HG03135 (cell line): ENCODE measurements at regions not wholly inside any gene's neighbourhood (a gene's known extent, or its start where the extent isn't known, plus 50 kb on each side); places are given as distances from the start of the nearest gene placed in this dataset.
"Not testable (repeated sequence)": the region's sequence is repeated elsewhere in the genome, so short reads cannot be mapped to it uniquely, and the experiment has no call there.

Experiments
- ATAC-seq: cut with Tn5 transposase; IDR thresholded peaks from one replicate; pipeline ENCODE4 v1.9.1; 2021; ENCODE audit warnings: mild to moderate bottlenecking, moderate library complexity; ENCODE audit not compliant: unreplicated experiment

- not testable (repeated sequence) for ATAC-seq
These were observed 64.0 kb upstream of the PLEKHM1 start for GRCh38 chr17:45554479-45554878.

DNA sequence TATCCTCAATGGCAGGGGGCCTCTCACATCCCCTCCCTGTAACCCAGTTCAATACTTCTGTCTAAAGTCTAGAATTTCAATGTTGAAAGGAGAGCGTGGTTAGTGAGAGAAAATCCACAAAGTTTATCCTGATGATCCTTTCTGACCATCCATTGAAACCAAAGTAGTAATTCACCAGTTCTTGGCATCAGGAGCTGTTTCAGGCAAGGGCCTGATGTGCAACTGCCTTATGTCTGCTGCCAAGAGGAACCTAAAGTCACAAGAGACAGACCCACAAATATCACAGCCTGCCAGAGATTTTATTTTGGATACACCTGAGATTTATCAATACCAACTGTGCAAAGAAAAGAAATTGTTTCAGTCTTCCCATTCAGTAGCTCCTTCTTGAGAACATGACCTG is 68.3 kb upstream of the PLEKHM1 start:
- not testable (repeated sequence) for ATAC-seq

DNA sequence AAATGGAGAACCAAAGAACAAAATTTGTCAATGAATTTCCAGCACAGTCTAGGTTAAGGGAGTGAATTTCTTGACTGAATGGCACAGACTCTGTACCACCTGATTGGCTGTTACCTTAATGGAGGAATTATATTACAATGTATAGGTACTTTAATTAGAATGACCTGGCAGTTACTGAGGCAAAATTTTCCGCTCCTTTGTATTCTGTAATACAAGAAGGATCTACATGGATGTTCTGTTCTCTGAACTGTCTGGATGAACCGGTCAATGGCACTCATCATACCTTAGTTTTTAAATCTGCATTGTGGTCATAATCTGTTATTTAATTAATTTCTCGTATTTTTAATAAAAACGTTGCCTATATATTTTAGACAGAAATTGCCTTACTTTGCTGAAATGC is 72.3 kb upstream of the PLEKHM1 start:
- ATAC-seq, result not testable (repeated sequence)

DNA sequence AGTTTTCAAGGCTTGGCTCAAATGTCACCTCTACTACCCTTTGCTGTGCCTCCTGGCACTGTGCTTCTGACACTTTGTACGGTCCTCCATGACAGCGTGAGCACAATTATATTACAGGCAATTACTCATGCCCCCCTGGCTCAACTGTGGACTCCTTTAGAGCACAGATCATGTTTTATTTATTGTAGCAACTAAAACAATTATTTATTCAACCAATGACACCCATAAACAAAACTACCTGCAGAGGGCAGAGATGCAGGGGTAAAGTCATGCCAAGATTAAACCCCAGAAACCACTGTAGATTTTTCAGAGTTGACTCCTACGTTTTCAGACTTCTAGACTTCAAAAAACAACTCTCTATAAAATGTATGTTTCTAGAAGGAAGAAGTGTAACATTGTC is 72.8 kb upstream of the PLEKHM1 start:
- ATAC-seq, result not testable (repeated sequence)

DNA sequence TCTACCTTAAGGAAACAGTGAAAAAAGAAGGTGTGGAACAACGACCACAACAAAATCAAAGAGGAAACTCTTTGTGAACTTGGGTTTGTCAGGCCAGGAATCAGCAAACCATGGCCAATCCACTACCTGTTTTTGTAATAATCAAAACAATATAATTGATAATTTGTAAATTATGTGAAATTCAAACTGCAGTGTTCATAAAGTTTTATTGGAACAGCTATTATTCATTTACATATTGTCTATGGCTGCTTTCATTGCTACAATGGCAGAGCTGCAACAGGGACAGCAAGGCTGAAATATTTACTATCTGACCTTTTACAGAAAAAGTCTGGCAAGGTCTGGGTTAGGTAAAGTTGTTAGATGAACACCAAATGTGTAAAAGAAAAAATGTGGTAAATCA is 77.8 kb upstream of the PLEKHM1 start:
- not testable (repeated sequence) for ATAC-seq

DNA sequence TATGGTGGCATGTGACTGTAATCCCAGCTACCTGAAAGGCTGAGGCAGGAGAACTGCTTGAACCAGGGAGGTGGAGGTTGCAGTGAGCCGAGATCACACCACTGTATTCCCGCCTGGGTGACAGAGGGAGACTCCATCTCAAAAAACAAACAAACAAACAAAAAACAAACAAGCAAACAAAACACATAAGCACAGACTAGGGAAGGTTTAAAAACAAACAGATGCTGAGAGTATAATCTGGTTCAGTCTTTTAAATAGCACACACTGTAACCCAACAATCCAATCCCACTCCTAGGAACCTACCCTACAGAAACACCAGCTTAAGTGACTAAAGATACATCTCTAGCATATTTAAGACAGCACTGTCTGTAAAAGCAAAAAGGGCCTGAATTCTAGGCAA is 82.8 kb upstream of the PLEKHM1 start:
- ATAC-seq, result not testable (repeated sequence)

GRCh38 chr17:45573924-45574770 is 83.6 kb upstream of the PLEKHM1 start:
- no peak for ATAC-seq

DNA sequence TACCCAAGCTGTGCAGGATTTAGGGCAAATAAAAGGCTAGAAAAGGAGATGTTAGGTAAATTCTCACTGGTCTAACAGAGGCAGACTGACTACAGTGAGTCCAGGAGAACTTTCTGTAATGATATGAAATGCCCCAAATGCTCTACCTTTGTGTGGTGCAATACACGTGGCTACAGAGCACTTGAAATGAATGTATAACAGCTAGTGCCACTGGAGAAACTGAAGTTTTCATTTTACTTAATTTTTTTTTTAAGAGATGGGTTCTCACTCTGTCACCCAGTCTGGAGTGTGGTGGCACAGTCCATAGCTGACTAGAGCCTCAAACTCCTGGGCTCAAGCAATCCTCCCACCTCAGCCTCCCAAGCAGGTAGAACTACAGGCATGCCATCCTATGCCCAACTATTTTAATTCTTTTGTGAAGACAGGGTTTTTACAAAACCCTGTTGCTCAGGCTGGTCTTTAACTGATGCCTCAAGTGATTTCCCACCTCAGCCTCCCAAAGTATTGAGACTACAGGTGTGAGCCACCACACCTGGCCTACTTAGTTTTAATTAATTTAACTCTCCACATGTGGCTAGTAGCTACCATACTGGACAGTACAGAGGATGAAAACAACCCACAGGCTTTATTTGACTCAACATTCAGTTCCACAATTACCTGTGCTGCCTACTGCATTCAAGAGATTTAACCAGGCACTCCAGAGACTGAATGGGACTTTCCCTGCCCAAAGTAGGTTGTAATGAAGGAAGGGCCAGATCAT is 84.8 kb upstream of the PLEKHM1 start:
- ATAC-seq, result no peak

DNA sequence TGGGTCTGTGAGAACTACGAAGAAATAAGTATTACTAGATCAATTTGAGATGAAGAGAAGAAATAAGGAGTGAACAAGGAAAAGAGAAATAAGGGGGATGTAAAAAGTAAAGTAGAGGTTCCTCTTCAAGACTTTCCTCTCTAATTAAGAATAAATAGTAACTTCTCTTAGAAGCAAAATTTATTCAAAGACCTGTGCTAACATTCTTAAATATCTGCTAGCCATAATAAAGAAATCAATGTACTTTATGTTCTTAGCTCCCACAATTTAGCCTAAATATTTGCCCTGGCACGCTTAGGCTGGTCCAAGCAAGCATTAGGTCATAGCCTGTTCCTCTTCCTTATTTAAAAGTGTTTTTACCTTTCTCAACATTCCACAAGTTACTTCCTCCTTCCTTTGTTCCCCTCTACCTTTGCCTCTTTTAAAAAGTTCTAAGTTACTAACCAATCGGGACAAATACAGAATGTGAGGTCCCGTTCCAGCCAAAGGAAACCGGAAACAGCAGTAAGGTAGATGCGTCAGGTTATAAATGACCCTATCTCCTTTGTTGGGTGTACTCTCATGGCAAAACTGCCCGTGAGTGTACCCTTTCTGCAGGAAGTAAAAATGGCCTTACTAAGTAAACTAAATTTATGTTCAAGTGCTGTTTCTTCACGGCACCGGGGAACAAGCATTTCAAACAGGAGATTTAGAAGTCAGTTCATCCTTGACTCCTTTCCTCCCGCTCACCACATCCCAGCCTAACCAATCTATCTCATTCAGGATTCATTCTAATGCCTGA is 86.2 kb upstream of the PLEKHM1 start:
- ATAC-seq, result not testable (repeated sequence)

DNA sequence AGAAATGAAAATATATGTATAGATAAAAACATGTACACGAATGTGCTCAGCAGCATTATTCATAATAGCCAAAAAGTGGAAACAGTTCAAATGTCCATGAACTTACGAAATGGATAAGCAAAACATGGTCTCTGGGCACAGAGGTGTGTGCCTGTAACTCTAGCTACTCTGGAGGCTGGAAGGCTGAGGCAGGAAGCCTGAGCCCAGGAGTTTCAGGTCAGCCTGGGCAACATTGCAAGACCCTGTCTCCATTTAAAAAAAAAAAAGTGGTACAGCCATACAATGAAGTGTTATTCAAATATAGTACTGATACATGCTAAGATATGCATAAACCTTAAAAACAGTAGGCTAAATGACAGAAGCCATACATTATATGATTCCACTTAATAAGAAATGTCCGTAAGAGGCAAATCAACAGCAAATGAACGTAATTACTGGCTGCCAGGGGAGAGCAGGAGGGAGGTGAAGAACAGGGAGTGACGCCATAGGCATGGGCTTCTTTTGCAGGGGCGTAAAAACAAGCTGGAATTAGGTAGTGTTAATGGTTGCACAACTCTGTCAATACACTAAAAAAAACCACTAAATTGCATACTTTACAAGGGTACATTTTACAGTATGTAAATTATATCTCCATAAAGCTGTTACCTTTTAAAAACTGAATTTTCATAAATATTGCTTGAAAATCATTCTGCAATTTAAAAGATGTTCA is 87.2 kb upstream of the PLEKHM1 start:
- no peak for ATAC-seq

DNA sequence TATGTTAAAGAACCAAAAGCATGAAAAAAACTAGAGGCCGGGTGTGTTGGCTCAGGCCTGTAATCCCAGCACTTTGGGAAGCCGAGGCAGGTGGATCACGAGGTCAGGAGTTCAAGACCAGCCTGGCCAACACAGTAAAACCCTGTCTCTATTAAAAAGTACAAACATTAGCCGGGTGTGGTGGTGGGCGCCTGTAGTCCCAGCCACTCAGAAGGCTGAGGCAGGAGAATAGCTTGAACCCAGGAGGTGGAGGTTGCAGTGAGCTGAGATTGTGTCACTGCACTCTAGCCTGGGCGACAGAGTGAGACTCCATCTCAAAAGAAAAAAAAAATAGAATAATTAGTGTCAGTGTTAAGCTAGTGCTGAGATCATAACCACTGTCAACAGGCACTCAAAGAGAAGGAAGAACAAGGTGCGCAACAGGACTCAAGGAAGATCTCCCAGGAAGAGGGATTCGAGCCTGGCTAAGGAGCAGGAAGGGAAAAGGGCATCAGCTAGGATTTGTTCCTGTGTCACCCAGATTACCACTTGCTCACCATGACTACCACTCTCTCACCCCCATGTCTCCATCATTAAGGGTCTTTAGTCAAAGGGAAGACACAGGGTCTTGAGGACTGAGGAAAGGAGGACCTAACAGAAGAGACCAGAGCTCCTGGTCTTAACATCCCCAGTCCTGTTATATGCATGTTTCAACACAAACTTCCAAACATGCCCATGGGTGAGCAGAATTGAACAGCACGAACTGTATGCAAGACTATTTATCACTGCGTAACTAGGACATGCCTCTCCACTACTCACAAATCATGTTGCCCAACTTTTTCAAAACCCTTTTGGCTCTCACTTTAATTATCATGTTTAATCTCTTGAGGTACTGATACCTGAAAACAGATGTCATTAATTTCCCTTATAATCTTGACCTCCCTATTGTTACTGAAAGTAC is 88.3 kb upstream of the PLEKHM1 start:
- ATAC-seq, result no peak

DNA sequence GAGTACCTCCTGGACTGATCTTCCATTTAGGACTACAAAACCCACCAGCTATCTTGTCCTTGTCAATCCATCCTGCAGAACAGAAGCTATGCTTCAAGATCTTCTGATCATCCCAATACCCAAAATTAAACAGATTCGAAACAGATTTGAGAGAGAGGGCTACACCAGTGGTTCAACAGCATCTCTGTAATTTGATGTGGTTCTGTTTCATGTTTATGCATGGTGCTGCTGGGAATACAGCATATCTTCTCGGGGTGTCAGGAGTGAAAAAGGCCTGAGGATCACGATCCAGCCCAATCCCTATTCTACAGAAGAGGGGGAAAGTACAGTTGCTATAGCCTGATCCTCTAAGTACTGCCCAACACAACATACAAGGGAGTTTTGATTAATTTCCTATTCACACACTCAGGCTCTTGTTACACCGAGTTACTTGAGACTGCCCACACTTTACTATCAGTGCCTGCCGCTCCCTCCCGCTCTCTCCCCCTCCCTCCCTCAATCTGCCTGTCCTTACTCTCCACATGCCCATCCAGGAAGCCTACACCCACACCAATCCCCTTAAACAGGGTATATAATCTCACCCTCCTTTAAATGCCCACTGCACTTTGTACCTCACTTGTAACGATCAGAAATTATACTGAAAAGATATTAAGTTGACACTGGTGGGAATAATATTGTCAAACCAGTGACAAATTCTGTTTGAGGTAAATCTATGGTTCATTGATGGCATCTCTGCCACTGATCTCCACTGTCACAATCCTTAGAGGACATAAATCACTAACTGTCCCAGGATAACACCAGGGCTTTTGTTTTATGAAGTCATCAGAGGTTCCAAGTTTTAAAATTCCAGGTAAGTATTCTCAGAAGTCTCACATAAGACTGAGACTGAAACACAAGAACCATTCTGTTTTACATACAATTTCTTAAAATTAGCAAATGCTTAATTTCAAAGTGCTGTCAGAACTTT is 89.3 kb upstream of the PLEKHM1 start:
- ATAC-seq, result no peak

DNA sequence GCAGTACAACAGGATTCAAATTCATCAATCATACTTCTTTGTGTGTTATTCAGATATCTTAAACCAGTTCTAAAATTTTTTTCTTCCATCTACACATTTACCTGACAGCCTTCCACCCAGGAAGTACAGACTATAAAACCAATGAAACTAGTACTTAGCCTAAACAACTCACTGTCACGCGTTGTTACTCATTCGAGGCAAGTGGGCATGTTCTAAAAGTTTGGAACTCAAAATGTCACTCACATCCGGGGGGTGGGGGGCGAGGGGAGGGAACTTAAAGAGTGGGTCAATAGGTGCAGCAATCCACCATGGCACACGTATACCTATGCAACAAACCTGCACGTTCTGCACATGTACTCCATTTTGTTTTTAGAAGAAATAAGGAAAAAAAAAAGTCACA is 90.4 kb upstream of the PLEKHM1 start:
- ATAC-seq, result no peak

DNA sequence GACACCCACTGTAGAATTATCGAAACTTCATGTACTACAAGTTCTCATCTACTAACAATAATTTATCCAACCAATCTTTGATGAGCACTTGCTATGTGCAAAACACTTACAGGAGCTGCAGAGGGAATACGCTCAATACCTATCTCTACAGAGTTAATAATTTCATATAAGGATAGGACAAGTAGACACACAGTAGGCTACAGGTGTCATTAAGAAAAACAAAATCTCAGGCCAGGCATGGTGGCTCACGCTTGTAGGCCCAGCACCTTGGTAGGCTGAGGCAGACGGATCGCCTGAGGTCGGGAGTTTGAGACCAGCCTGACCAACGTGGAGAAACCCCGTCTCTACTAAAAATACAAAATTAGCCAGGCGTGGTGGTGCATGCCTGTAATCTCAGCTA is 91.3 kb upstream of the PLEKHM1 start:
- ATAC-seq, result no peak

- ATAC-seq, result peak; percentile 64
These were observed 93.8 kb upstream of the PLEKHM1 start for GRCh38 chr17:45584092-45585036.

- ATAC-seq, result peak; percentile 71
These were observed 94.7 kb upstream of the PLEKHM1 start for GRCh38 chr17:45585037-45585733.
